Stimulated activated CD4-positive, alpha-beta T cell treated with anti-CD3 and anti-CD28 coated beads, Interleukin-12 subunit alpha, Interleukin-12 subunit beta, amount 100 ng/mL, for 4 hours (primary cell): ENCODE measurements at regions not wholly inside any gene's neighbourhood (a gene's known extent, or its start where the extent isn't known, plus 50 kb on each side); places are given as distances from the start of the nearest gene placed in this dataset.
"Not testable (repeated sequence)": the region's sequence is repeated elsewhere in the genome, so short reads cannot be mapped to it uniquely, and the experiment has no call there.

Source experiments
- DNase-seq: peaks from one replicate; pipeline ENCODE4 v3.0.0-alpha.2; 2020

- not testable (repeated sequence) for DNase-seq
Observed at GRCh38 chr4:102397056-102397455, 51.8 kb upstream of the SLC39A8 start.

DNA sequence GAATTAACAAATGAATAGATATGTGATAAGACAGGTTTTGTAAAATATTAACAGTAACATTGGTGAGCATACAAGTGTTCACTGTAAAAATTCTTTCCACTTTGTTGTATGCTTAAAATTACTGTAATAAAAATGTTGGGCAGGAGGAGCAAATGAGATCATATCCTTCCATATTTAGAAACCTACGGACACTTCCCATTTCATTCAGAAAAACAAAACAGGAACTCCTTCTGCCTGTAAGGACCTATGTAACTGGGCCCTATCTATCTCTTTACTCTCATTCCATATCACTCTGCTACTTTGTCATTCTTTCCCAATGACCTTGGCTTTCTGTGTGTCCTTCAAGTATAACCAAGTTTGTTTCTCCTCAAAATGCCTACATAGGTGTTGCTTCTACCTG is 53.7 kb upstream of the SLC39A8 start:
- DNase-seq = no peak

- DNase-seq = no peak
Observed at GRCh38 chr4:102400898-102401297, 55.6 kb upstream of the SLC39A8 start.

- DNase-seq = no peak
Observed at GRCh38 chr4:102402223-102402622, 56.9 kb upstream of the SLC39A8 start.

- DNase-seq = no peak
Observed at GRCh38 chr4:102403116-102403515, 57.8 kb upstream of the SLC39A8 start.

DNA sequence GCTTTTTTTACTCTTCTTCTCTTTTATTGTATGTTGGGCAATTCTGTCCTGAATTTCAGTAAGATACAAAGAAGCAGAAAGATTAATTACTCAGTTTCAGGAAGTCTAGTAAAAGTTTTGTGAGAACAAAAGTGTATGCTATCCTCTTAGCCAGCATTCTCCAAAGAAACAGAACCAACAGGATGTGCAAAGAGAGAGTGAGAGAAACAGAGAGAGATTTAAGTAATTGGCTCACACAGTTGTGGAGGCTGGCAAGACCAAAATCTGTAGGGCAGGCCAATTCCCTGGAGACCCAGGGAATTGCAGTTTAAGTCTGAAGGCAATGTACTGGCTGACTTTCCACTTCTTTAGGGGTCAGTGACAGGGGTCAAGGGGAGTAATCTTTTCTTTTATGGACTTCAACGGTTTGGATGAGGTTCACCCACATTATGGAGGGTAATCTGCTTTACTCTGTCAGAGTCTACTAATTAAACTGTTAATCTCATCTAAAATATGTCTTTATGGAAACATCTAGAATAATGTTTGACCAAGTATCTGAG is 59.2 kb upstream of the SLC39A8 start:
- DNase-seq = no peak

DNA sequence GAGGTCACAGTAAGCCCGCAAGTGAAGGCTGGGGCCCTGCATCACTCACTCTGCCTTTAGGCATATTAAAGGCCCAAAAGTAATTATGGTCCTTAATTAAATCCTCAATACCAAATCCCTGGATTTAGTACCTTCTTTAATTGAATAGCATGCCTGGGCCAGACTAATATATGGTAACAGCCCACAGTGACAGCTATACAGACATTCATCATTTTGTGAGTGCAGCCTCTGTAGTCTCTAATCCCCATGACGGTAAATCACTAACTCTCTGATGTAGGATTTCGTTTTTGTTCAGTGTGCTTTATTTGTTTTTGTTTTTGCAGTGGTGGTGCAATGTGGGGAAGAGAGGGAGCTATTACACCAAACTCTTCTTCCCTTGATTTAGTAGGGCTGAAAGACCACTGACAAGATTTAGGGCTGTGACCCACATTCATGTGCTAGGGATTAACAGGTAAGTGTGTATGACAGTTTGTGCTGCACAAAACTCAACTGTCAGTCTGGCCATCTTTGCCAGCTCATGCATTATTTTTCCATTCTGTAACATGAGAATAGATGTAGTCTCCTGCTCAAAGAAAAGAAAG is 60.6 kb upstream of the SLC39A8 start:
- DNase-seq = no peak

DNA sequence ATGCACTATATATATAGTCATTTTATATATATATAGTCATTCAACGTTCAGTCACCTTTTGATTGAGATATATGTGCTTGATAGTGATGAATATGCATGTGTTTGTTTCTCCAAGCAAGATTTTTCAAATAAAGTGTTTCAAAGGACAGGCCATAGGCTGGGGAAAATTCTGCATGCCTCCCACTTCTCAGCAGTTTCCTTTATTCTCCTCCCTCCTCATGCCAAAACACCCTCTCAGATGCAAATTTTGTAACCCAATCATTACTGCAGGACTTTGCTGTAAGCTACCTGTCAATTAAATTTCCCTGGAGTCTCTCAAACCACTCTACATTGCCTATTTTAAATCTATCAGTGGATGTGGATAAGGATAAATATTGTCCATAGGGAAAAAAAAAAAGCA is 65.6 kb upstream of the SLC39A8 start:
- not testable (repeated sequence) for DNase-seq

DNA sequence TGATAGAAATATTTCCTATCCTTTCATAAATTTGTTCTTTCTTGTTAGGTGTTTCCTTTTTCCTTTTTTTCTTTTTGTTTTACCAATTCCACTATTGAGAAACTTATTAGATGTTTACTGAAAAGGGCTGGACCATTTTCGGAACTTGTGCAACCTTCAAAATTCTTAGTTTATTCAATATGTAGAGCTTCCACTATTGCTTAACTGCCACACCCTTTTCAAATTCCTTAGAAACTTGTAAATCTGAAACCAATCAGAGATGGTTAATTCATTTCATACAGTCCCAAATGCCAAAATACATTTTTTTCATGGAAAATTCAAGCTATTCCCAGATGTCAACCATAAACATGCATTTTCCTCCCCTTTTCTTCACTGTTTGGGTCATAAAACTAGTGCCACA is 66.1 kb upstream of the SLC39A8 start:
- DNase-seq = no peak

- DNase-seq = no peak
Observed at GRCh38 chr4:102416765-102417164, 71.5 kb upstream of the SLC39A8 start.

DNA sequence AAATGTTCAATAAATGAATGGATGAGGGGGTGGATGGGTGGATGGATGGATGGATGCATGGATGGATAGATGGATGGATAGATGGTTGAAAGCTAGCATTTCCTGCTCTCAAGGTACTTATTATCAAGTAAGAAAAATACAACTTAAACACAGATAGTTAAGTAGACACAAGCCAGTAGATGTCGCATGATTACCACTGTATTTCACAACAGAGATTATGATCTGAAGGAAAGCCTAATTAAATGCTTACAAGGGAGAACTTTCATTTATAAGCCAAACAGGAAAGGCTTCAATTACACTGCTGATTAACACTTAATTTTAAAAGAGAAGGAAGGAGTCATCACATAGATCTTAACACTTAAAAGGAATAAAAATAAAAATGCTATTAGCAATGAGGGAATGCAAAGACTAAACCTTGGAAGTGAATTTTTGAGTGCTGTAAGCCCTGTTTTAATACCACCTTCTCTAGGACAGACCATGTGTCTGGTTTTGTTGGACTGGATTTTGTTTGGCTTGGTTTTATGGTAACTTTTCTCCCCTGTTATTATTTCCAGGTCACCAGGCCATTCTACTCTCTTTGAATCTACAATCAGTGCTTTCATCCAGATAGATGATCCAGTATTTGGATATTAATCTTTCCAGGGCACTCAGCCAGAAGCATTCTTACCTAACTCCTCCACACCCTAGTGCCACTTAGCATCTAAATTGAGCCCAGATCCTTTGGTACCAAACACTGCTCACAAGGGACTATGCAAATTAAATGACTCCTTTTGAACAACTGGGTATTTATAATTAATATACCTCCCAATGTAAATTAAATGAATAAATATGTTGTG is 75.5 kb upstream of the SLC39A8 start:
- no peak for DNase-seq

- no peak for DNase-seq
Observed at GRCh38 chr4:102422843-102423242, 77.6 kb upstream of the SLC39A8 start.

DNA sequence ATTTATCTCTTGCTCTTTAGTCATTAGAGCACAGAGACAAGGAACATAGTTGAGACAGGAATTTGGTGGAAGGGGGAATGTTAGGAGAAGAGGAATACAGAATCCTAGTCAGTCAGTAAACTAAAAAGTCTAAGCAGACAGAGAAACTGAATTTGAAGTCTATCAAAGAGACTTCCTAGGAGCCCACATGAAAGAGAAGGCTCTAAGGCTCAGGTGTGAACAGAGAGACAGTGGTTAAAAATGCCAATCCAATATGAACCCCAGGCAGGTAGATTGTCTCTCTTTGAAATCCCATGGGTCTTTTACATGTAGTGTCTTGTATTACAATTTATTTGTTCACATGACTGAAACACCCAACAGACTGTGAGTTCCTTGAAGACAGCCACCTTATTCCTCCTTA is 77.8 kb upstream of the NFKB1 start:
- DNase-seq = no peak

DNA sequence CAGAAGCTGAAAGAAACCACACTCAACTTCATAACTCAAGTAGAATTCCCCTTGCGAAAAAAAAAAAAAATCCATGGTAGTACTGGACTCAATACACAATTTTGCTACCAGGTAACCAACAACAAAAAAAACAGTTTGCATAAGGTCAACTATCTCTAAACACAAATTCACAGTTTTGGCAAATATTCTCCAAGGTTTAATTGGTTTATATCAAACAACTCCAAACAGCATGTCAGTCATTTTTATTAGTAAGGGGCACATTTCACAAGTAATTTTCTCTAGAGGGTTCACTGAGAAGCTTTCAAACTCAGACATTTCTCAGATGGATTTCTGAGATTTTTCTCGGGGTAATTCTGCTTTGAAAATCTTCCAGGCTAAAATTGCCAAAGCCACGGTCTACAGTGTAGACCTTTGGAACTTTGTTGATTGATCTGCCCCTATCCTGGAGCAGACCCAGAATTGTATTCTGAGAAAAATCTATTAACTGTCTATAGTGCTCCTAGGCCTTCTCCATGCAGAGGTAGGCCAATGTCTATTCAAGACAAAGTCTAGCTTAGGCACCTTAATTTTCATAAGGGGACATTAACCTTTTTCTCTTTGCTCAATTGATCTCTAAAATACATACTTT is 73.7 kb upstream of the NFKB1 start:
- no peak for DNase-seq

- no peak for DNase-seq
Observed at GRCh38 chr4:102428122-102428521, 73.0 kb upstream of the NFKB1 start.

- DNase-seq = no peak
Observed at GRCh38 chr4:102429553-102429952, 71.6 kb upstream of the NFKB1 start.

DNA sequence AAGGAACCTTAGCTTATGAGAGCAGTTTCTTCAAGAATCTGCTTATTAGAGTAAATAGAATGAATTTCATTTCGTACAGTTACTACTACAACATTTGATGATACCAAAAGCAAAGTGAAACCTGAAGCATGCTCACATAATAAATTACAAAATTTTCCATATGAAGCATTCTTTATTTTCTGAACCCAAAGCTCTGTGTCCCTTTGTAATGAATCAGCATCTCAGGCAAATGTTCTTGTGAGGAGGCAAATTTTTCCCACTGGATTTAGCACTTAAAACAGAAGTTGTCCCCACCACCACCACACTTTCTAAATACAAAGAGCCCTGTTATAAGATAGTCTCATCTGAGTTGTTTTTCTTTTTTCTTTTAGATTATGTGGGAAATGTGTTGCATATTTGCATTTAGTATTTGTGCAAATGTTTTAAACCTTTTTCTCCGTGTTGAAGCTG is 70.7 kb upstream of the NFKB1 start:
- DNase-seq = no peak

DNA sequence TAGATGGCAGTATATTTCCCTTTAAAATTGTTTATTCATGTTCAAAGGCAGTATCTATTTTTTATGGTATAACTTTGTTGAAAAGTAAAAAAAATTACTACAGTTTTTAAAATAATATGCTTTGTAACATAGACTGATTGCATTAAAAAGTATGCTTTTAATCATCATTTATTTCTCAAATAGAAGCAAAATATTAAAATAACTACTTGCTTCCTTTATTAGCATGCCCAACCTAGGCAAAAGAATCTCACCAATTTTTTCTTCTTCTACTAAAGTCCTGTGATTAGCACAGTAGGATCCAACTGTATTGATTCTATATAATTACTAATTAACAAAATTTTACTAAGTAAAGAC is 69.6 kb upstream of the NFKB1 start:
- no peak for DNase-seq

DNA sequence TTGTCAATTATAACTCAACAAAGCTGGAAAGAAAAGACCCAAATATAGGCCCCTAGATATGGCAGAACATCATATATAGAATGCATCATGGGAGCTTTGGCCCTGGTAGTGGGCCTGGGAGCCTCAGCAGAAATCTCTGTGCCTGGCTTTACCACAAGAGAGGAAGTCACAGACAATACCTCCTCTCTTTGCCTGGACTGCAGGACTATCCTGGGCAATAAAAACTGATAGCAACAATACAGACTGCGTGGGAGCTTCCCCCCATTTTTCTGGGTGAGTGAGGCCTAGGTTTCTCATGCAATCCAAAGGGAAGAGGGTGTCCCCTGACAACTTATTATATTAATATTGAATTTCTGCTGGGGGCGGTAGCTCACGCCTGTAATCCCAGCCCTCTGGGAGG is 64.0 kb upstream of the NFKB1 start:
- DNase-seq = no peak

DNA sequence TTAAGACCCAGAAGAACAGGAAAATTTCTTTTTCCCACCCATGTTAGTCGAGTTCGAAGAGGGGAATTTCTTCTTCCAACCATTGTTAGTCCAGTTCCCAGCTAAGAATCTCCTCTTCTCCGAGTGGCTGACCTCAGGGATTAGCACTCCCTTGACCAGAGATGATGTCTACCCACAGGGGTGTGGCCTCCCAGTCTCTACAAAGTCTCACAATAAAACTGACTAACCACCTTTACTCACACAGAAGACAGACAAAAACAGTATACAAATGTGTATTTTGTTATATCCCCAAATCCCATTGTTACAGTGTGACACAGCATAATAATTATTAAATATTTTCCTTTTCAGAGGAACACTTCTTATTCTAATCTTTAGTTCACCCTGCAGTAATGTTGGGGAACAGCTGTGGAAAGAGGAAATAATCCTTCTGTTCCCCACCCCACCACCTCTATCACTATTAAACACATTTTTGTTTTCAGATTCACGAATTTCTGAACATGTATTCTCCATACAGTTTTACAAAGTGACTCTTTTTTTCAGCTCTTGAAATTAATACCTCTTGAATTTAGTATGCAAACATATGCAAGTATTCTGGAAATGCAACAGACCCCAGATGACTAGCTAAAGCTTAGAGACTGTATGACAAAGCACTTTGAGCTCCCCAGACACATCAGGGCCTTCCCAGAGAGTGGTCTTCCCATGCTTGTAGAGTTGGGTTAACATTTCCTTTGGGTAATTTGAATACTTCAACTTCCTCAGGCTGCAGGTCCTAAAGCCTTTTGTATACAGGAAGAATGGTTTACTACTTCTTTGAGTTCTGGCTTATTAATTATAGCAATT is 62.5 kb upstream of the NFKB1 start:
- no peak for DNase-seq

DNA sequence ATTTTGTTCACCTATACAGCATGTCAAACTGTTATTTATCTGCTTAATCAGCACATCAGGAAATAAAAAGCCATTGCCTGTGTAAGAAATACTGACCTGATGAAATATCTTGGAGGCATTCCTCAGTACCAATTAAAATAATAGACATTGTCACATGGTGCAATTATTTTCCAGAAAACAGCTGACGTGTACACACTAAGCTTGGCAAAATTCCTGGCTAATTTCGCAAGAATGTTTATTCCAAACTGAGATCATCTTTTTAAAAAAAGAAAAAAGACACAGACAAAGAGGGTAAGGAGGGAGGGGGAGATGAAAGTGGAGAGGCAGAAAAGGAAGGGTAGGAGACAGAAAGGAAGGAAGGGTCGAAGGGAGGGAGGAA is 61.9 kb upstream of the NFKB1 start:
- no peak for DNase-seq

- DNase-seq = no peak
Observed at GRCh38 chr4:102439812-102440211, 61.3 kb upstream of the NFKB1 start.

GRCh38 chr4:102440498-102440897 is 60.7 kb upstream of the NFKB1 start:
- DNase-seq = no peak
